Smooth muscle cell (in vitro differentiated cells): ENCODE measurements at regions not wholly inside any gene's neighbourhood (a gene's known extent, or its start where the extent isn't known, plus 50 kb on each side); places are given as distances from the start of the nearest gene placed in this dataset.
A peak's percentile ranks its signal among the peaks of the same experiment; 100 is the strongest.
"Not testable (repeated sequence)": the region's sequence is repeated elsewhere in the genome, so short reads cannot be mapped to it uniquely, and the experiment has no call there.

ENCODE experiments used
- DNase-seq: peaks from one replicate; lab custom pipeline; 2025; ENCODE audit not compliant: unreplicated experiment; lab: John Stamatoyannopoulos, UW
- H2AFZ ChIP-seq: fragments of 200-600 bp; sonication (generic); 2 replicates; pipeline ENCODE4 v1.6.0; 2016; ENCODE audit warnings: antibody characterized with exemption, low read depth, mild to moderate bottlenecking
- H3F3A ChIP-seq: fragments of 200-600 bp; sonication (generic); 2 replicates; pipeline ENCODE4 v1.6.0; 2017; ENCODE audit warnings: antibody characterized with exemption, low read depth
- H3K27ac ChIP-seq: fragments of 200-600 bp; sonication (generic); 2 replicates; pipeline ENCODE4 v1.5.1; 2016; ENCODE audit warnings: low read depth, mild to moderate bottlenecking
- H3K27me3 ChIP-seq: fragments of 200-600 bp; sonication (generic); 2 replicates; pipeline ENCODE4 v1.6.1; 2016; ENCODE audit warnings: low read depth, mild to moderate bottlenecking
- H3K36me3 ChIP-seq: fragments of 200-600 bp; sonication (generic); 2 replicates; pipeline ENCODE4 v1.5.1; 2016; ENCODE audit warnings: low read depth
- H3K4me1 ChIP-seq: fragments of 200-600 bp; sonication (generic); 2 replicates; pipeline ENCODE4 v1.5.1; 2016; ENCODE audit warnings: low read depth
- H3K4me2 ChIP-seq: fragments of 200-600 bp; sonication (generic); 2 replicates; pipeline ENCODE4 v1.6.0; 2016; ENCODE audit warnings: mild to moderate bottlenecking
- H3K4me3 ChIP-seq: fragments of 200-600 bp; sonication (generic); 2 replicates; pipeline ENCODE4 v1.5.1; 2016; ENCODE audit warnings: mild to moderate bottlenecking
- H3K79me2 ChIP-seq: fragments of 200-600 bp; sonication (generic); 2 replicates; pipeline ENCODE4 v1.6.0; 2016; ENCODE audit warnings: low read depth, mild to moderate bottlenecking
- H3K9ac ChIP-seq: fragments of 200-600 bp; sonication (generic); 2 replicates; pipeline ENCODE4 v1.6.0; 2016; ENCODE audit warnings: low read depth
- H3K9me3 ChIP-seq: fragments of 200-600 bp; sonication (generic); replicated peaks from 2 replicates; pipeline ENCODE4 v1.5.1; 2016; ENCODE audit warnings: low read depth
- H4K20me1 ChIP-seq: fragments of 200-600 bp; sonication (generic); 2 replicates; pipeline ENCODE4 v1.6.0; 2016; ENCODE audit warnings: low read depth
- CTCF ChIP-seq: fragments of 200-600 bp; sonication (generic); IDR thresholded peaks from 2 replicates; pipeline ENCODE4 v1.5.1; 2017; ENCODE audit warnings: borderline replicate concordance, mild to moderate bottlenecking, antibody characterized with exemption; ENCODE audit not compliant: insufficient read depth, poor library complexity, severe bottlenecking
- WGBS: methylation state at CpG from one replicate; pipeline ENCODE4 v1.1.7; 2016; ENCODE audit warnings: low lambda C conversion rate; 5-methylcytosine and 5-hydroxymethylcytosine counted together

GRCh38 chr2:192499476-192499875 is 304.7 kb upstream of the TMEFF2 start:
- Histone ChIP-seq H3K27ac (peak overlapping the region; percentile 79), H4K20me1 (no peaks in the 10 kb centered on the region), H3K36me3 (no peaks in the 10 kb centered on the region), H2AFZ (no peak overlapping the region), H3K9ac (peak overlapping the region; percentile 11), H3F3A (no peaks in the 10 kb centered on the region), H3K9me3 (no peaks in the 10 kb centered on the region), H3K4me1 (peaks cover 6% of the 10 kb centered on the region), H3K4me2 (peak overlapping the region; percentile 18), H3K4me3 (no peak overlapping the region), H3K79me2 (no peaks in the 10 kb centered on the region), H3K27me3 (no peaks in the 10 kb centered on the region)
- TF ChIP-seq CTCF: no peak
- no peak for DNase-seq

GRCh38 chr2:192498747-192499146 is 304.0 kb upstream of the TMEFF2 start:
- 59% methylated on average over 11 of the region's 11 CpGs for WGBS
- H3K4me1 ChIP-seq: peaks cover 6% of the 10 kb centered on the region
- DNase-seq: no peak
- H3K36me3 ChIP-seq: no peaks in the 10 kb centered on the region
- H3K79me2 ChIP-seq: no peaks in the 10 kb centered on the region
- H3K4me2 ChIP-seq: peak overlapping the region; percentile 7
- no peaks in the 10 kb centered on the region for H3F3A ChIP-seq
- H3K4me3 ChIP-seq: no peak overlapping the region
- H2AFZ ChIP-seq: no peak overlapping the region
- peak overlapping the region; percentile 79 for H3K27ac ChIP-seq
- no peaks in the 10 kb centered on the region for H3K9me3 ChIP-seq
- H3K27me3 ChIP-seq: no peaks in the 10 kb centered on the region
- H4K20me1 ChIP-seq: no peaks in the 10 kb centered on the region
- H3K9ac ChIP-seq: no peak overlapping the region
- TF ChIP-seq CTCF: no peak

- H3K79me2 ChIP-seq, H3F3A ChIP-seq, H3K27me3 ChIP-seq, H3K27ac ChIP-seq, H3K4me2 ChIP-seq, H3K4me3 ChIP-seq, H3K9me3 ChIP-seq, H3K4me1 ChIP-seq, H3K36me3 ChIP-seq, H3K9ac ChIP-seq, H4K20me1 ChIP-seq, DNase-seq: not testable (repeated sequence)
- WGBS: 48% methylated on average over 1 of the region's 1 CpG
- peak overlapping the region; percentile 3 for H2AFZ ChIP-seq
Observed at GRCh38 chr2:192488158-192488557, 293.4 kb upstream of the TMEFF2 start.

GRCh38 chr2:192487636-192488035 is 292.9 kb upstream of the TMEFF2 start:
- Histone ChIP-seq H3K9me3 (no peaks in the 10 kb centered on the region), H3K4me1 (no peaks in the 10 kb centered on the region), H3F3A (no peaks in the 10 kb centered on the region), H2AFZ (peak overlapping the region; percentile 3), H3K4me3 (no peak overlapping the region), H3K27ac (no peak overlapping the region), H3K9ac (no peak overlapping the region), H4K20me1 (no peaks in the 10 kb centered on the region), H3K36me3 (no peaks in the 10 kb centered on the region), H3K79me2 (no peaks in the 10 kb centered on the region), H3K27me3 (no peaks in the 10 kb centered on the region), H3K4me2 (no peak overlapping the region)
- TF ChIP-seq CTCF: no peak
- 79% methylated on average over 11 of the region's 11 CpGs for WGBS
- no peak for DNase-seq
